ENCODE measurements at regions not wholly inside any gene's neighbourhood (a gene's known extent, or its start where the extent isn't known, plus 50 kb on each side); places are given as distances from the start of the nearest gene placed in this dataset.

DNA sequence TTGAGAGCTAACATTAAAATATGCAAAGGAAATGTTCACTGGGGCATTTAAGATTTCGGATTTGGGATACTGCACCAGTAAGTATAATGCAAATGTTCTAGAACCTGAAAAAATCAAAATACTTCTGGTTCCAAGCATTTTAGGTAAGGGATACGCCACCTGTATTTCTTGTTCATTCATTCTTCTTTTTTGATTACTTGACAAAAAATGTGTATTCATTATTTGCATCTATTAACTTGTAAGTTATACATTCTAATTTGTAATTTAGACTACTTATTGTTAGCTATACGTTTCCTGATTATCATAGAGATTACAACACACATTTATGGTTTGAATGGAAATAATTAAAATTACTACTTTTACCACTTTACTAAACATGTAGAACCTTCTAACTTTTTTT lies 486.9 kb downstream of the SOX5 start:
- DNase-seq: no peak

DNA sequence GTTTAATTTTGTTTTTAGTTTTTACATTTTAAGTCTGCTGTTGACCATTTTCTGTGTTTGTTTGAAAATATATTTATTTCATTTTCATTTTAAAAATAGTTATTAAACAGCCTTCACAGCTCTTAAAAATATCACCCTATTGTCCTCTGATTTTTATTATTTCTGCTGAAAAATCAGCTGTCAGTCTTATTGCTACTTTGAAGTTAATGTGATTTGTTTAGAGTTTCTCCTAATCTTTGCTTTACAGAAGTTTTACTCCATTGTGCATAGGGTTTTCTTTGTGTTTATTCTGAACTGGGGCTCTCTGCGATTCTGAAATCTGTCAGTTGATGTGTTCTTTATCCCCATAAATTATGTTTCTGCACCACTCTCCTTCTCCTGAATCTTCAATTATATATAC lies 486.3 kb downstream of the SOX5 start:
- DNase-seq: no peak

DNA sequence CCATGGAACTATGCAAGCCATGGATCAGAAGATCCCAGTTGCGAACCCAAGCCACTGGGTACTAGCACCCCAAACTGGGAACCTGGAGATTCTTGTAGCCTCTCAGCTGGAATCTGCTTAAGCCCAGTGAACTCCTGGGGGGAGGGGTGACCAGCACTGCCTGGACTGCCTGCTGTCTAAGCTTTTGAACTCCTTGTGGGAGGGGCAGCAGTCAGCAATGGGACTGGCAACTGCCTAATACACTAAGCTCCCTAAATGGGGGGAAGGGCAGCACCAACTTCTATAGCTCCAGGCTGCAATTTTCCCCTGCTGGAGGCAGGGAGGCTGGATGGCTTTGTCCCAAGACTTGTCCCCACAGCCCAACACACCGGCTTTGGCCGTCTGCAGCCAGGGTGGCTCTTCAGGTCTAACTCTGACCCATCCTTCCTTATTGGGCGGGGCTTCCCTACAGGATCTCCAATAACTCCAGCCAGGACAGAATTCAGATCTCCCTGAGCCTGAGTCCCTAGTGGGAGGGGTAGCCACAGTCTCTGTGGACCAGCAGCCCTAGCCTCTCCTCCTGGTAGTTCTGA lies 485.1 kb downstream of the SOX5 start:
- DNase-seq: no peak

DNA sequence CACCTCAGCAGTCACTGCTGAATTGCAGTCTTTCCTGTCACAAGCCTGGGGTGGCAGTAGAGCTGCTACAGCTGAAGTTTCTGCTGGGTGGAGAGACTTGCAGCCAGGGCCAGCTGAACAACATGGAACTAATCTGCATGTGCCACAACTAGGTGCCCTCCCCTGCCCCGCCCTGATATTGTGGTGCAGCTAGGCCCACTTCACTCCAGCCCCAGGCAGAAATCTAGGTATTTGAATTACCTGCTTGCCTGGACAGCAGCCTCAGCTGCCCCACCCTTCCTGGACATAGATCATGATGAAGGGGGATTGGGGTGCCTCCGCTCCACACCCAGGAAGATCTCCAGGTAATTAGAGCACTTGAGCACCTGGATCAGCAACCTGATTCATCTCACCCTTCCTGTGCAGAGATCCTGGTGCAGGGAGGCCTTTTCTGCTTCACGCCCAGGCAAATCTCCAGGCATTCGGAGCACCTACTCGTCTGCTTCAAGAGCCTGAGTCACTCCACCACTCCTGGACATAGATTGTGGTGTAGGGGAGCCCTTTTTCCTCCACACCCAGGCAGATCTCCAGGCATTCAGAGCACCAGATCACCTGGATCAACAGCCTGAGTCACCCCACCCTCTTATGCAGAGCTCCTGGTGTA lies 477.0 kb downstream of the SOX5 start:
- no peak for DNase-seq

DNA sequence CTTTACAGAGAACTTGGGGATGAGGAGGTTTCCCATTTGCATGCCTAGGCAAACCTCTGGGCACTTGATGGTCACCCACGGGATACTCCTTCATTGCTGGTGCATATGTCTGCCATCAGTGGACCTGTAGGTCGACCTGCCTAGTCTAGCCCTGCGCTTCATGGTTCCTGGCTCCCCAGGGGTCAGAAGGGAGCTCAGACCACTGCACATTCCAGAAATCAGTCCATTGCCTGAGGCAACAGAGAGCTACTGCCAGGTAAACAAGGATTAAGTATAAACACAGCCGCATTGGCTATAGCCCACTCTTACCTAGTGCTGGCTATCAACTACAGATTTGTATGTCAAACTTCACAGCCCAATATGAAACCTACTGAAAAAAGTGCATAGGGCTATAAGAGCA lies 476.4 kb downstream of the SOX5 start:
- DNase-seq: no peak

DNA sequence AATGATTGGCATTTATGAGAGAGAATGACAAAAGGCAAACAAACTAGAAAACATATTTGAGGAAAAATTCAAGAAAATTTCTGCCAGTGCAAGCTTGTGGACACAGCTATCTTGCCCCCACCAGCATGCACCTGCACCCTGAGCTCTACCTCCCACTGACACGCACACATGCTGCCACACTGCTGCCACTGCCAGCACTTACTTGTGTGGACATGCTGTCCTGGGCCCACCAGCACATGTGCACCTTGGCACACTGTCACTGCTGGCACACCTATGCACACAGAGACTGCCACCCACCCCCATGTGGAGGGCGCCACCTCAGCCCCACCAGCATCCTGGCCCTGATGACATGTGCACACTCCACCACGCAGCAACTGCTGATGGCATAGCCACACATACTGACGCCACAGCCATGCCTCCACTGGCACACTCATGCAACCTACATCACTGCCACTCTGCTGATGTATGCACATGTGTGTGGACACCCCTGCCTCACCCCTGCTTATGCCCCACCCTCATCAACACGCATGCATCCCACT lies 475.0 kb downstream of the SOX5 start:
- DNase-seq: no peak
